ENCODE measurements at regions not wholly inside any gene's neighbourhood (a gene's known extent, or its start where the extent isn't known, plus 50 kb on each side); places are given as distances from the start of the nearest gene placed in this dataset.
A peak's percentile ranks its signal among the peaks of the same experiment; 100 is the strongest.

- no peak overlapping the region for H2BK12ac ChIP-seq (ENCODE audit: low read depth, low read length)
- H3K36me3 ChIP-seq (ENCODE audit: control insufficient read depth in 2 of 4, insufficient read depth in 4 of 4, low read length in 3 of 4) = no peaks in the 10 kb centered on the region
- 75% methylated on average over 5 of the region's 5 CpGs; no CpG with 5 or more reads in 1 of the 2 experiments for WGBS, 2 experiments (ENCODE audit: extremely low coverage in 1 of 2, insufficient coverage in 1 of 2, insufficient read length in 1 of 2, insufficient replicate concordance in 2 of 2, low coverage in 1 of 2, low lambda C conversion rate in 2 of 2, missing lambda C conversion rate in 1 of 2)
- no peak overlapping the region for H3K4ac ChIP-seq (replicated peaks; ENCODE audit: insufficient read length, low read depth, low read length)
- no peak overlapping the region for H2AFZ ChIP-seq (ENCODE audit: low read length)
- H3K79me2 ChIP-seq (ENCODE audit: control insufficient read depth in 1 of 2, insufficient read depth in 2 of 2, low read length in 2 of 2) = no peaks in the 10 kb centered on the region
- H3K27me3 ChIP-seq (replicated peaks in 1 of 4; ENCODE audit: control insufficient read depth in 3 of 4, extremely low read depth in 1 of 4, insufficient read depth in 3 of 4, low read length in 3 of 4) = no peaks in the 10 kb centered on the region; a peak in 1 of 7 replicates
- no peak overlapping the region for H4K5ac ChIP-seq (ENCODE audit: insufficient read length, low read depth, low read length)
- H3K4me2 ChIP-seq (ENCODE audit: insufficient read depth in 1 of 2, low read depth in 2 of 2, low read length in 2 of 2) = no peak overlapping the region
- peak in 1 of 2 experiments; percentile 43 for DNase-seq (ENCODE audit: low read depth in 1 of 2, low spot score in 2 of 2)
- H4K20me1 ChIP-seq (replicated peaks in 1 of 2; ENCODE audit: control insufficient read depth in 1 of 2, insufficient read depth in 2 of 2, low read length in 2 of 2) = no peaks in the 10 kb centered on the region
- H2BK15ac ChIP-seq (ENCODE audit: low read length) = no peak overlapping the region
- TF ChIP-seq NANOG (IDR thresholded peaks at IDR 0.05; ENCODE audit: insufficient read depth, low read depth, low read length, poor library complexity, severe bottlenecking) (peak; percentile 31), EGR1 (IDR thresholded peaks at IDR 0.05; ENCODE audit: borderline replicate concordance, low read depth, low read length) (no peak)
- no peak overlapping the region for H3K9ac ChIP-seq (replicated peaks in 1 of 4; ENCODE audit: extremely low read depth in 1 of 4, low read depth in 3 of 4, low read length in 3 of 4)
- H2BK5ac ChIP-seq (ENCODE audit: low read depth, low read length) = no peak overlapping the region
- H4K8ac ChIP-seq (ENCODE audit: extremely low read depth, insufficient read depth, low read length) = no peak overlapping the region
- H3K23ac ChIP-seq (ENCODE audit: insufficient read length) = no peak overlapping the region
- H2BK20ac ChIP-seq (ENCODE audit: low read length) = no peak overlapping the region
- no peak overlapping the region for H2AK5ac ChIP-seq (ENCODE audit: low read depth, low read length)
- no peak for FAIRE-seq
- no peak overlapping the region for H2BK120ac ChIP-seq (replicated peaks; ENCODE audit: low read depth, low read length)
- H3K18ac ChIP-seq (ENCODE audit: extremely low read depth, low read length) = no peak overlapping the region
- H4K91ac ChIP-seq (replicated peaks; ENCODE audit: insufficient read length, low read length) = no peak overlapping the region
- H3K23me2 ChIP-seq (ENCODE audit: low read depth, low read length) = no peaks in the 10 kb centered on the region
- no peak overlapping the region for H3K4me3 ChIP-seq (ENCODE audit: extremely low read depth in 1 of 4, insufficient read depth in 2 of 4, low read depth in 3 of 4, low read length in 4 of 4)
- H3K27ac ChIP-seq (ENCODE audit: low read depth, low read length) = no peak overlapping the region
- no peak overlapping the region for H3K14ac ChIP-seq (ENCODE audit: insufficient read length)
- H3K56ac ChIP-seq (replicated peaks; ENCODE audit: insufficient read length, low read depth, low read length) = no peak overlapping the region
- no peaks in the 10 kb centered on the region for H3K79me1 ChIP-seq (ENCODE audit: low read depth, low read length)
- H3K4me1 ChIP-seq (replicated peaks in 1 of 4; ENCODE audit: control insufficient read depth in 3 of 4, insufficient read depth in 4 of 4, low read length in 3 of 4) = peaks cover 2 to 10% (median 5%) of the 10 kb centered on the region in 4 experiments; a peak in 6 of 7 replicates
- ChIA-PET POLR2A (ENCODE audit: partially characterized antibody) (no interaction called here), CTCF (ENCODE audit: partially characterized antibody) (interaction anchor here (0.9 to 1.3 kb wide), 3 partner anchors 9 to 12 kb away, joined by 3 to 5 read pairs (median 3); no protein-coding TSS in a partner anchor)
- peaks cover 0 to 3% of the 10 kb centered on the region in 2 experiments; a peak in 1 of 4 replicates for H3K9me3 ChIP-seq (ENCODE audit: insufficient read depth in 2 of 2, low read depth in 1 of 2, low read length in 1 of 2)
Observed at GRCh38 chr2:235206980-235207579, 255.3 kb downstream of the SH3BP4 start.
